K562 (cell line): ENCODE measurements at regions not wholly inside any gene's neighbourhood (a gene's known extent, or its start where the extent isn't known, plus 50 kb on each side); places are given as distances from the start of the nearest gene placed in this dataset.

Experiments
- ATF1 ChIP-seq, 2 experiments: fragments of 450-650 bp in 1 of 2; IDR thresholded peaks; 2 replicates each; pipeline ENCODE4 v1.6.1; 2016; ENCODE audit warnings: missing compliant biosample characterization in 1 of 2, missing genetic modification characterization in 1 of 2
- CBX8 ChIP-seq: fragments of 200-600 bp; sonication (generic); IDR thresholded peaks from 2 replicates; pipeline ENCODE4 v1.6.1; 2012; ENCODE audit warnings: borderline replicate concordance, mixed run types, low read depth, mild to moderate bottlenecking, moderate library complexity, mixed read lengths, low read length, control low read depth, inconsistent platforms; ENCODE audit not compliant: poor library complexity, severe bottlenecking; ENCODE audit errors: extremely low read depth
- EZH2 ChIP-seq: IDR thresholded peaks from 2 replicates; pipeline ENCODE4 v1.6.1; 2012; ENCODE audit warnings: low read depth, mild to moderate bottlenecking, inconsistent platforms, low read length, borderline replicate concordance
- GTF2F1 ChIP-seq: IDR thresholded peaks from 2 replicates; pipeline ENCODE4 v1.6.1; 2011; ENCODE audit warnings: low read depth, low read length, improper control_type of control experiment
- HNRNPL ChIP-seq: fragments of 200-400 bp; formaldehyde crosslinking; IDR thresholded peaks from 2 replicates; pipeline ENCODE4 v1.6.1; 2017; ENCODE audit warnings: low read depth, mild to moderate bottlenecking, low read length
- JUNB ChIP-seq: fragments of 450-650 bp; formaldehyde crosslinking; conservative IDR thresholded peaks from 2 replicates; pipeline ENCODE4 v1.4.0; 2020; ENCODE audit warnings: mild to moderate bottlenecking
- MXI1 ChIP-seq: IDR thresholded peaks from 2 replicates; pipeline ENCODE4 v1.6.1; 2011; ENCODE audit warnings: low read depth, mild to moderate bottlenecking, improper control_type of control experiment, low read length
- NONO ChIP-seq, 2 experiments: fragments of 200-400 bp in 1 of 2; fragments of 450-650 bp in 1 of 2; formaldehyde crosslinking in 1 of 2; IDR thresholded peaks; 2 replicates each; pipeline ENCODE4 v1.6.1; 2017; ENCODE audit warnings: low read depth in 2 of 2, mild to moderate bottlenecking in 2 of 2, moderate library complexity in 2 of 2, low read length in 1 of 2
- SRF ChIP-seq, 2 experiments: fragments of 250-450, 450-650 bp in 1 of 2; sonication (Bioruptor Pico) in 1 of 2; sonication (generic) in 1 of 2; formaldehyde crosslinking; IDR thresholded peaks; 2 replicates each; pipeline versions ENCODE4 v1.5.0 to v1.5.1; 2020 to 2022; ENCODE audit warnings: mild to moderate bottlenecking in 1 of 2, missing genetic modification reagents in 1 of 2
- TEAD4 ChIP-seq, 2 experiments: sonication (generic) in 1 of 2; formaldehyde crosslinking in 1 of 2; IDR thresholded peaks; 2 replicates each; pipeline versions ENCODE4 v1.6.1 to v1.8.0; 2012 to 2022; ENCODE audit warnings: borderline replicate concordance in 1 of 2, inconsistent platforms in 1 of 2, low read length in 1 of 2, mild to moderate bottlenecking in 1 of 2, missing genetic modification reagents in 1 of 2

GRCh38 chr13:111437417-111437816 is 117.0 kb downstream of the TEX29 start:
- TF ChIP-seq GTF2F1, result no peak
- TF ChIP-seq CBX8, result no peak
- TF ChIP-seq EZH2, result no peak
- no peak for TF ChIP-seq HNRNPL
- TF ChIP-seq ATF1 (CRISPR knock-in tag; IDR thresholded peaks at IDR 0.05), result no peak
- no peak for TF ChIP-seq ATF1 (tag; IDR thresholded peaks at IDR 0.05)
- no peak for TF ChIP-seq MXI1
- TF ChIP-seq TEAD4 (IDR thresholded peaks at IDR 0.05; ENCODE audit: low read length), result no peak
- no peak for TF ChIP-seq TEAD4 (CRISPR knock-in tag; IDR thresholded peaks at IDR 0.05; ENCODE audit: borderline replicate concordance)
- no peak for TF ChIP-seq JUNB
- no peak for TF ChIP-seq NONO (IDR thresholded peaks at IDR 0.05; ENCODE audit: low read depth in 2 of 2, low read length in 1 of 2)
- TF ChIP-seq SRF (CRISPR knock-in tag; IDR thresholded peaks at IDR 0.05), result no peak
